SU-DHL-6 (cell line): ENCODE measurements at regions not wholly inside any gene's neighbourhood (a gene's known extent, or its start where the extent isn't known, plus 50 kb on each side); places are given as distances from the start of the nearest gene placed in this dataset.

Source experiments
- H2AFZ ChIP-seq: fragments of 200-600 bp; sonication (generic); 2 replicates; pipeline ENCODE4 v1.6.1; 2014; ENCODE audit warnings: low read depth, mild to moderate bottlenecking, moderate library complexity, mixed read lengths, antibody characterized with exemption, low read length; ENCODE audit not compliant: severe bottlenecking
- H3F3A ChIP-seq: fragments of 200-600 bp; shearing (Covaris generic); 2 replicates; pipeline ENCODE4 v1.6.0; 2016; ENCODE audit warnings: antibody characterized with exemption, mild to moderate bottlenecking; ENCODE audit not compliant: insufficient read depth
- H3K27ac ChIP-seq: fragments of 200-600 bp; sonication (generic); 2 replicates; pipeline ENCODE4 v1.5.1; 2016; ENCODE audit warnings: low read depth, mild to moderate bottlenecking, low read length, moderate library complexity, mixed read lengths
- H3K27me3 ChIP-seq: fragments of 200-600 bp; sonication (generic), shearing (Covaris generic); 2 replicates; pipeline ENCODE4 v1.6.0; 2014; ENCODE audit warnings: mild to moderate bottlenecking, low read length
- H3K36me3 ChIP-seq: fragments of 200-600 bp; sonication (generic); 2 replicates; pipeline ENCODE4 v1.6.1; 2014; ENCODE audit warnings: mild to moderate bottlenecking, low read length, mixed read lengths
- H3K4me2 ChIP-seq: fragments of 300-600, 200-600 bp; shearing (Covaris generic), sonication (generic); 2 replicates; pipeline ENCODE4 v1.6.0; 2014; ENCODE audit warnings: low read length, low read depth, mild to moderate bottlenecking; ENCODE audit not compliant: poor library complexity, severe bottlenecking
- H3K4me3 ChIP-seq: fragments of 200-600 bp; sonication (generic); 2 replicates; pipeline ENCODE4 v1.5.1; 2014; ENCODE audit warnings: antibody characterized with exemption, low read length, mild to moderate bottlenecking, mixed read lengths; ENCODE audit not compliant: insufficient read depth, poor library complexity, severe bottlenecking
- H3K79me2 ChIP-seq: fragments of 200-600 bp; sonication (generic); 2 replicates; pipeline ENCODE4 v1.6.1; 2014; ENCODE audit warnings: mild to moderate bottlenecking, low read length, moderate library complexity; ENCODE audit not compliant: insufficient read depth
- H3K9ac ChIP-seq: fragments of 200-600 bp; sonication (generic); 2 replicates; pipeline ENCODE4 v1.7.0; 2014; ENCODE audit warnings: mild to moderate bottlenecking, low read length
- H3K9me2 ChIP-seq: fragments of 200-600 bp; sonication (generic); replicated peaks from 2 replicates; pipeline ENCODE4 v1.6.1; 2014; ENCODE audit warnings: low read length; ENCODE audit not compliant: insufficient read depth
- H3K9me3 ChIP-seq: fragments of 200-600 bp; sonication (generic); 2 replicates; pipeline ENCODE4 v1.6.1; 2014; ENCODE audit warnings: low read length, mixed read lengths; ENCODE audit not compliant: insufficient read depth
- H4K20me1 ChIP-seq: fragments of 200-600 bp; sonication (generic); 2 replicates; pipeline ENCODE4 v1.6.1; 2014; ENCODE audit warnings: low read depth, mild to moderate bottlenecking, antibody characterized with exemption, low read length, moderate library complexity, mixed read lengths
- EZH2phosphoT487 ChIP-seq: fragments of 200-600 bp; sonication (generic), shearing (Covaris generic); conservative IDR thresholded peaks from 2 replicates; pipeline ENCODE4 v1.6.1; 2018; ENCODE audit warnings: mild to moderate bottlenecking, antibody characterized with exemption, low read length, moderate library complexity, mixed read lengths
- TF ChIP-seq, protein P1 (sequence below): fragments of 200-600 bp; sonication (generic); IDR thresholded peaks from one replicate; pipeline ENCODE4 v1.5.1; 2017; ENCODE audit warnings: antibody characterized with exemption, mild to moderate bottlenecking, low read length, moderate library complexity; ENCODE audit not compliant: insufficient read depth, poor library complexity, severe bottlenecking

DNA sequence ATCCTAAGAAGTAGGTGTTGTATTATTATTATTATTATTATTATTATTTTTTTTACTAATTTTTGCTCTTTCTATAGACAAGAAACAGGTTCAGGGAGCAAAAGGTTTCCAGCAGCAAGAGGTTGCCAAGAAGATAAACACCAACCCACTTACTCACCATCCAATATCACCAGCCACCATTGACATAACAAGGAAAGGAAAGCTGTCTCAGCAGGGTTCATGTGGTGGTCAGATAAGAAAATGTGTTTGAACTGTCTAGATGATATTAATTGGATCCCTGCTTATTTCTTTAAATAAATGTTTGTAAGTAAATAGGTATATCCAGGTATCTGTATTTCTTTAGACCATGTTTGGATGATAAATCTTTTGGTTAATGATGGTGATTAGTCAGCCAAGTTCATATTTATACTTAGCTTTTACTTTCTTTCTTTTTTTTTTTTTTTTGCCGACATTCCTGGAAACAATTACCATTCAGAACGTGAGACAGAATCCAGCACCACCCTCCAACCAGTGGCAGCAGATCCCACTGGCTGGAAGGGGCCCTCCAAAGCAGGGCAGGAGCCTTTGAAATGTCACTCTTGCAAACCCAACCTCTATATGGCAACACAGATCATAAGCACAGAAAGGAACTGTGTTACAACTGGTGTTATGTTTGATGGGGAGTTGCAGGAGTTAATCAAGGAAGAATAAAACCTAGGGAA lies 139.2 kb upstream of the ECI2 start:
- Histone ChIP-seq H2AFZ (no peak overlapping the region), H3K4me3 (no peak overlapping the region), H3K9me3 (no peaks in the 10 kb centered on the region), H4K20me1 (no peaks in the 10 kb centered on the region), H3K4me2 (no peak overlapping the region), H3K79me2 (no peaks in the 10 kb centered on the region), H3K9me2 (no peaks in the 10 kb centered on the region), H3F3A (no peaks in the 10 kb centered on the region), H3K9ac (no peak overlapping the region), H3K27me3 (no peaks in the 10 kb centered on the region), H3K36me3 (no peaks in the 10 kb centered on the region), H3K27ac (no peak overlapping the region)
- TF ChIP-seq, protein P1, sequence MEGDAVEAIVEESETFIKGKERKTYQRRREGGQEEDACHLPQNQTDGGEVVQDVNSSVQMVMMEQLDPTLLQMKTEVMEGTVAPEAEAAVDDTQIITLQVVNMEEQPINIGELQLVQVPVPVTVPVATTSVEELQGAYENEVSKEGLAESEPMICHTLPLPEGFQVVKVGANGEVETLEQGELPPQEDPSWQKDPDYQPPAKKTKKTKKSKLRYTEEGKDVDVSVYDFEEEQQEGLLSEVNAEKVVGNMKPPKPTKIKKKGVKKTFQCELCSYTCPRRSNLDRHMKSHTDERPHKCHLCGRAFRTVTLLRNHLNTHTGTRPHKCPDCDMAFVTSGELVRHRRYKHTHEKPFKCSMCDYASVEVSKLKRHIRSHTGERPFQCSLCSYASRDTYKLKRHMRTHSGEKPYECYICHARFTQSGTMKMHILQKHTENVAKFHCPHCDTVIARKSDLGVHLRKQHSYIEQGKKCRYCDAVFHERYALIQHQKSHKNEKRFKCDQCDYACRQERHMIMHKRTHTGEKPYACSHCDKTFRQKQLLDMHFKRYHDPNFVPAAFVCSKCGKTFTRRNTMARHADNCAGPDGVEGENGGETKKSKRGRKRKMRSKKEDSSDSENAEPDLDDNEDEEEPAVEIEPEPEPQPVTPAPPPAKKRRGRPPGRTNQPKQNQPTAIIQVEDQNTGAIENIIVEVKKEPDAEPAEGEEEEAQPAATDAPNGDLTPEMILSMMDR: no peak
- no peak for TF ChIP-seq EZH2phosphoT487

- Histone ChIP-seq H3K27me3 (no peaks in the 10 kb centered on the region), H3K79me2 (no peaks in the 10 kb centered on the region), H2AFZ (no peak overlapping the region), H3K9me2 (no peaks in the 10 kb centered on the region), H3K27ac (no peak overlapping the region), H3K4me3 (no peak overlapping the region), H3K9ac (no peak overlapping the region), H3F3A (no peaks in the 10 kb centered on the region), H3K9me3 (no peaks in the 10 kb centered on the region), H4K20me1 (no peaks in the 10 kb centered on the region), H3K36me3 (no peaks in the 10 kb centered on the region), H3K4me2 (no peak overlapping the region)
- no peak for TF ChIP-seq EZH2phosphoT487
- TF ChIP-seq, protein P1: no peak
Measured at GRCh38 chr6:4272996-4273395, 137.6 kb upstream of the ECI2 start.

DNA sequence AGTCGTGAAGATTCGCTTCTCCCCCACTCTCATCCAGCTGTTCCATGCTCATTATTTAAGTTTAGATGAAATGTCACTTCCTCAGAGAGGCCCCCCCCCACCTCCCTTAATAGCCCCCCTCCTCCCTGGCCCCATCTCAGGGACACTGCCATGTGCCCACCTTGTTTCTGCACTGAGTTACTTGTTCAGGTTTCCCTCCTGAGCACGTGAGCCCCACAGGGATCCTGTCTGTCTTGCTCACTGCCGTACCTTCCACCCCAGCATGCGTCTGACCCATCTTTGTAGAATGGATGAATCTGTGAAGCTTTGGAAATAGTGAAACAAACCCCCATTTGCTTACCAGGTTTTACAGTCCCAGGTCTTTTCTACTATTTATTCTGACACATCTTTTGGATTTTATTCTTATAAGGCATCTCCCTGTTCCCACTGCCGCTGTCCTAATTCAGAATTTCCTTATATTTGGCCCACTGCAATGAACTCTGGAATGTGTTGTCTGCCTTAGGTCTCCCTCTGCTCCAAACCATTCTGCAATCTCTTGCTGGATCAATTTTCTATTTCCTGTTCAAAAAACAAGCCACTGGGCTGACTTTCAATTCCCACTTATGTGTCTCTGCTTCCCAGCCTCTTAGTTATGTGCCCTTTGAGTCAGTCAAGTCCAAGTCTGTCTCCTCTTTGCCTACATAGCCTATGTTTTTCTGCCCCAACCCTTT lies 136.5 kb upstream of the ECI2 start:
- Histone ChIP-seq H3K36me3 (no peaks in the 10 kb centered on the region), H3K79me2 (no peaks in the 10 kb centered on the region), H3K27me3 (no peaks in the 10 kb centered on the region), H3K4me3 (no peak overlapping the region), H3K9me3 (no peaks in the 10 kb centered on the region), H4K20me1 (no peaks in the 10 kb centered on the region), H3K9ac (no peak overlapping the region), H3K27ac (no peak overlapping the region), H3K9me2 (no peaks in the 10 kb centered on the region), H3F3A (no peaks in the 10 kb centered on the region), H2AFZ (no peak overlapping the region), H3K4me2 (no peak overlapping the region)
- TF ChIP-seq EZH2phosphoT487: no peak
- TF ChIP-seq, protein P1: no peak
